ENCODE measurements at regions not wholly inside any gene's neighbourhood (a gene's known extent, or its start where the extent isn't known, plus 50 kb on each side); places are given as distances from the start of the nearest gene placed in this dataset.

DNA sequence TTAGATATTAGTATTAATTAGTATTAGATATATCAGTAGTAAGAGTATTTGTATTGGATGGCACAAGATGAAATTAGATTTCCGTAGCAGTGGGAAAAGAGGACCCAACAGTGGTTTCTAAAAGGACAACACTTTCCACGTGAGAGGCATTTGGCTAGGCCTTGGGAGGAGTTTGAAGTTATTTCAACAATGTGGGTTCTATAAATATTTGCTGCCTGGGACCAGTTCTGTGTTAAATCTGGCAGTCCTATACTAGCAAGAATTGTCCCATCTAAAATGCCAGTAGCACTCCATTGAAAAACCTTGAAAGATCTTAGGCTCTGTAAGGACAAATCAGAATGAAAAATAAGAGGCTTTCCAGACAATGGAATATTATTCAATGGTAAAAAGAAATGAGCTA, 347.1 kb upstream of the DNAJC19 start:
- TF ChIP-seq CTCF (tag by site-specific recombination; IDR thresholded peaks at IDR 0.05) (no peak), ZNF138 (tag by site-specific recombination; IDR thresholded peaks at IDR 0.05; ENCODE audit: borderline replicate concordance) (no peak), RBAK (tag by site-specific recombination; IDR thresholded peaks at IDR 0.05) (no peak), ZNF114 (tag by site-specific recombination; IDR thresholded peaks at IDR 0.05) (no peak), ZBTB11 (tag by site-specific recombination; conservative IDR thresholded peaks at IDR 0.05; ENCODE audit: low read depth) (no peak), ZNF423 (tag by site-specific recombination; IDR thresholded peaks at IDR 0.05) (no peak), ZNF791 (tag by site-specific recombination; IDR thresholded peaks at IDR 0.05) (no peak), KLF1 (tag by site-specific recombination; IDR thresholded peaks at IDR 0.05) (no peak), ZNF274 (IDR thresholded peaks at IDR 0.05; ENCODE audit: low read length) (no peak), ZNF274 (tag by site-specific recombination; IDR thresholded peaks at IDR 0.05; ENCODE audit: borderline replicate concordance) (no peak), SP2 (tag by site-specific recombination; IDR thresholded peaks at IDR 0.05) (no peak)
- TF ChIP-seq, protein P1, sequence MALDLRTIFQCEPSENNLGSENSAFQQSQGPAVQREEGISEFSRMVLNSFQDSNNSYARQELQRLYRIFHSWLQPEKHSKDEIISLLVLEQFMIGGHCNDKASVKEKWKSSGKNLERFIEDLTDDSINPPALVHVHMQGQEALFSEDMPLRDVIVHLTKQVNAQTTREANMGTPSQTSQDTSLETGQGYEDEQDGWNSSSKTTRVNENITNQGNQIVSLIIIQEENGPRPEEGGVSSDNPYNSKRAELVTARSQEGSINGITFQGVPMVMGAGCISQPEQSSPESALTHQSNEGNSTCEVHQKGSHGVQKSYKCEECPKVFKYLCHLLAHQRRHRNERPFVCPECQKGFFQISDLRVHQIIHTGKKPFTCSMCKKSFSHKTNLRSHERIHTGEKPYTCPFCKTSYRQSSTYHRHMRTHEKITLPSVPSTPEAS (tag by site-specific recombination; IDR thresholded peaks at IDR 0.05): no peak

All from HEK293 (cell line).